GM19397 (cell line): ENCODE measurements at regions not wholly inside any gene's neighbourhood (a gene's known extent, or its start where the extent isn't known, plus 50 kb on each side); places are given as distances from the start of the nearest gene placed in this dataset.
A peak's percentile ranks its signal among the peaks of the same experiment; 100 is the strongest.
"Not testable (repeated sequence)": the region's sequence is repeated elsewhere in the genome, so short reads cannot be mapped to it uniquely, and the experiment has no call there.

Experiments used
- ATAC-seq: cut with Tn5 transposase; IDR thresholded peaks from one replicate; pipeline ENCODE4 v1.9.1; 2021; ENCODE audit warnings: mild to moderate bottlenecking, moderate library complexity; ENCODE audit not compliant: unreplicated experiment

DNA sequence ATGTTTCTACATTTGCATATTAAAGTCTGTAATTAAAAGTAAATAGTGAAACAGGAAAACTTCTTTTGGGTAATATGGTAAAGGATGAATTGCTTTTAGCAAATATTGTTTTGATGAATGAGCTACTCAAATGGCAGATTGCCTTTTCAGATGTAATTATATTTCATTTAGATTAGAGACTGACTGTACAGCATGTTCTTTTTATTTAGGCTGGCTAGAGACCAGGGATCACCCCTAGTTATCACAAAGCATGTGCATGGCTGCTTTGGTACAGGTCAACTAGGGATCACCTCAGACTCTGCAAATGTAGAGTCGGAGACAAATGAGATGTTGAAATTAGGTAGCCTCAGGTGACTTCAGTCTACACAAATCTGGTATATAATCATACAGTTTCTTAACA, 214.9 kb upstream of the SEMA6A start:
- ATAC-seq = no peak

DNA sequence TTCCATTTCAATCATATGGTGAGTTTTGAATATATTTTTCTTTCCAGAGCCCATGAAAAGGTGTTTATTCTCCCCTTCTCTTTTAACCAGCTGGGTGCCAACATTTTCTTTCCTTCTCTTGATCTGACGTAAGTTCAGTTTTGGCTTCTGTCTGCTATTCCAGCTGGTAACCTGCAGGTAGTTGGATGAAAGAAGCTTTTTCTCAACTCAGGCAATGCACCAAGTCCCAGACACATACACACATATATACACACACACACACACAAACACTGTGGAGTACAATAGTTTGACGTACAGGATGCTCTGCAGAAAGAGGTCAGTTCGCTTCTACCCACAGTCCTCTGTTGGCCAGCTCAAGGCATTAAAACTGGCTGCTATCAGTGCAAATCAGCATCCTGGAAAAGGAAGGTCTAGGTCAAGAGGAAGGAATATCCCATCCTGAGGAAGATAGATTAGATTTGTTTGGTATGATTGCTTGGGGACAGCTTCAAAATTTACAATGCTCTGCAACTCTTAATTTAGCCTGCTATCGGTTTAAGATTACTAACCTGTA, 214.3 kb upstream of the SEMA6A start:
- ATAC-seq = no peak

DNA sequence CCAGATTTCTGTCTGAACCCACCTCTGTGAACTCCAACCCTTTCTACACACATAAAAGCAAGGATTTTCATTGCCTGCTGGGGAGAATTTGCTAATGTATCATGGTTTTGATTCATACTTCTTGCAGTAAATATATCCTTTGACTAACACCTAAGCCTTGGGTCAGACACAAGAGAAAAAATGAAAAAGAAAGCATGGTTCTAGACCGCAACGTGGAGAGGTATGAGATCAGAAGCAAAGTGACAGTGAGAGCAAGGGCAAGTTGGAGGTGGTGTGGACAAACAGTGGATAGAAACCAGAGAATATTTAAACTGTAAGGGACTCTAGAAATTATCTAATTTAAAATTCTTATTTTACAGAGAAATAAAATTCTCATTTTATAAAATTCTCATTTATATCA, 212.9 kb upstream of the SEMA6A start:
- ATAC-seq = no peak

DNA sequence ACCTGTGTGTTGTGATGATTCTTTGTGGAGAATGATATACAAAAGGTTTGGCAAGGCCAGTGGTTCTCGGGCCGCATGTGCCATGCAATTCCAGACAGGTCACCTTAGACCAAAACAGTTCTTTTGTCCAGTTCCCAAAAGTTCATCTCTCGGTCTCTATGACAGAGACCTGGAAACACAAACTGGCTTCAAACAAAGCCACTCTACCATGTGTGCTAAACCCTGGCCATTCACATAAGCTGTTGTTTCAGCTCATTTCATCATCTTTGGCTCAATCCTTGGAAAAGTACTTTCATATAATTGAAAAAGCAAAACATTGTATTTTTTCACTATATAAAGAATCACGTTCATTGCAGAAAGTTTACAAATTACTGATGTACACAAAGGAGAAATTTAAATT, 210.5 kb upstream of the SEMA6A start:
- ATAC-seq = no peak

DNA sequence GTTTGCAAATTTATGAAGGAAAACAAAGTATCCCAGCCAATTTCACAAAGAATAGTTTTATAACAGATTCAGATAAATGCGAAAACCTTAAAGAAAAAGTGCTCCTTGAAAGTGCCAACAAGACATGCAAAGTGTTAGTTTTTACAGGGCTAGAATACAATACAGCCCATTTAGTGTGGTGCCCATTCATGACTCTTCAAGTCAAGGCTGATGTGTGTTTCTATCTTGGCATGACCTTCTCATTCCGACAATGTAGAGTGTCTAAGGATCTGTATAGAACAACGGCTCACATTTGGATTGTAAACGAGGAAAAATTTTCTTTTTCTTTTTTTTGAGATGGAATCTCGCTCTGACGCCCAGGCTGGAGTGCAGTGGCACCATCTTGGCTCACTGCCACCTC, 205.2 kb upstream of the SEMA6A start:
- ATAC-seq = no peak

DNA sequence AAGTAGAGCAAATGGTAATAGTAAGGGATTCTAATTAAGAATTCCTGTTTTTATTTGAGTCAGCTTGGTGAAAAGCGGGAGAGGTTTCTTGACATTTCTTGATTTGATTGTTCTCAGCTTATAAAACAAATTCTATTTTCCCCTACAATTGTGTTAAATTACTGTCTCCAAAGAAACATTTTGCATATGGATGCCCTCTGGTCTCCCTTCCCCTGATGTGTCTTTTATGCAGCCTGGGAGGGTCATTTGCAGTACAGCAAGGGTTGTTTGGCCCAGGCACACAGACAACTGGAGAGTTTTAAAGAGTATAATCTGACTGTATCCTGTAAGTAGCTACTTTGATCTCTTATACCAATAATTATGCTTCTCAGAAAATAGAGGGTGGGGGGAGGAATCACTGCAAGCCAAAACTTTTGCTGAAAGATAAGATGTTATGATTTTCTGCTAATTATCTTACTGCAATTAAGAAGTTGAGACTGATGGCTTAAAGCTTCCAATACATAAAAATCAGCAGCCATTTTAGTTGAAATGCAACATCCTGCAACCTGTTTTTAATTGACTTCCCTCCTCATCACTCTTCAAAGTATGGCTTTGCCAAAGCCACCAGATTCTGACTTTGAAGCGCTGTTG, 204.1 kb upstream of the SEMA6A start:
- no peak for ATAC-seq

DNA sequence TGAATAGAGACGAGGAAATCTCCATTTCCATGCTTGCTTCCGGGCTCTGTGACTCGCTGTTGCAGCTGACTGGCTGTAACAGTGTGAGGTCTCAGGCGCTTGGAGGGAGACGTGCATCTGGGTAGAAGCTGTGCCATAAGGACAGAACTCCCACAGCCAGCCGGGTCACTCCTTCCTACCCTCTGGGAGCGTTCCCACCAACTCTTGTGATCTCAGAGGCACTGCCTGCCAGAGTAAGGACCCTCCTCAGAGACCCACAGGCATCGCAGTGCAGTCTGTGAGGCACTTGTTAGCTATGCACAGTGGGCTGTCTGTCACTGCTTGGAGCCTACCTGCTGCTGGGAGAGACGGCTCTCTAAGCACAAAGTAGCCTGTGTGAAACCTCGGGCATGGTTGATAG, 203.4 kb upstream of the SEMA6A start:
- peak; percentile 67 for ATAC-seq

DNA sequence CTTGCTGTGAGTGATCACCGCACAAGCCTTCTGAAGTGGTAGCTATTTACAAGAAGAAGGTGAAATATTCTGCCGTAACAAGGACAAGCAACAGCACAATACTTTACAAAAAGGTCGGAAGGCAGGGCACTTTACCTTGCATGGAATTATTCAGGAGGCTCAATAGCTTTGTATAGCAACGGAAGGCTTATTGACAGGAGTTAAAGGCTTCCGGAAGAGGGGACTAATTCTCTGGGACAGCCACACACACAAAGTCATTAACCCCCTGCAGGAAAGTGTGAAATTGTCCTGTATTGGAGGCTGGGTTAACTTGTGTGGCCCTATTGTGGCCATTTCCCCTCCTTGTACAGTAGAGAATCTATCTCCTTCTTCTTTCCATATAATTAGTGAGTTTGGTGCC, 199.3 kb upstream of the SEMA6A start:
- no peak for ATAC-seq

DNA sequence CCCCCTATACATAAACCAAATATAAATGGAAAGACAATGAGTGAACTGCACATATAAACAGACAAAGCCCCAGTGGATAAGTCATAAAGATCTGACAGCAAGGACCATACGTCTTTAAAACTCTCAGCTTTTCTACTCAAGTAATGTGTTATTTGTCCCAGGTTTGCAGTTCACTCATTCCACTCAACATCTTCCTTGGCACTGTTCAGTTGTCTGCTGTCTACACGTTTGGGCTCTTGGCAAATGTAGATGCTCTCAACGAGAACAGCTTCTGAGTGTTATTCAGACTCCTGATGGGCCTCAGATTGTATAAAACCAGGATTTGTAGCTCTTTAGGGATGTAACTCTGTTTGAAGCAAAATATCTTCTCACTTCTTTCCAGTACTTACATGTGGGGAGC, 198.2 kb upstream of the SEMA6A start:
- ATAC-seq = no peak

DNA sequence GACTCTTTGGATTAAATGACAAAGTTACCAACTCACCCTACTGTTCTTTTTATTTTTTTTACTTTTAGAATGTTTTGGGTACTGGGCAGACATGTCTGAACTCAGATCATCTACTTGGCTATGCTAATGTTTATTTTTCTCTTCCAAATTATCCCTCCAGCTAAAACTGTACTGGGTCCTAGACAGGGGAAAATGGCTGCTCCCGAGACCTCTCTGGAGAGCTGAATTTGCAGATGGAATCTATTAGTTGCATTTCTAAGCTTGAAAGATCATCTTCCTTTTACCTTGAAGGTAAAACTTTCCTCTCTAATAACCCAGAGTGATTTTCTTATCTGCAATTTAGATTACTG, 197.5 kb upstream of the SEMA6A start:
- ATAC-seq = no peak

DNA sequence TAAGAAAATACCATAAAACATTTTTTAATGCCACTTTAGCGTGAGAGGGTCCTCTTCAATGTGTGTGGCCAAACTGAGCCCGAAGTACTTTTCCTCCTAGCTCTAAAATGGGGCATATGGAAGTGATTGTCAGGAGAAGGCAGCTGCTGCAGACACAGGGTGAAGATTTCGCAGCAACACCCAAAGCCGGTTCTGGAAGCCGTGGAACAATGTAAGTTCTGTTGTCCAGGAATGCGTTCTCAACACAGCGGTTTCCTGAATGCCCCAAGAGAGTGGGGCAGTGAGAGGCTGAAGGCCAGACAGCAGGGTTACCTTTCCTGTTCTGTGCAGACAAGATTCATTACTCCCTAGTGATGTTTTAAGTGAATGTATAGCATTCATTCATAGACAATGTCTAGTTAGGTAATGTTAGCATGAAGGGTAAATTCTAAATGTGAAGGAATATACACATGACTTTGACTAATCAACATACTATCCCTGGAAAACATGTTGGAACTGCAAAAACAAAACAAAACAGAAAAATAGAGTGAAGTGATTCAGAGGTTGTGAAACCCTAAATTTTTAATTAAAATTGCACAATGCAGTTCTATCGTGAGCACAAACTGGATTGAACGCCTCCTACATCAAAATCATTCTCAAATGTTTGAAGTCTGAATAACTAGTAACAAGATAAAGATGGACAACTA, 197.0 kb upstream of the SEMA6A start:
- ATAC-seq = no peak

DNA sequence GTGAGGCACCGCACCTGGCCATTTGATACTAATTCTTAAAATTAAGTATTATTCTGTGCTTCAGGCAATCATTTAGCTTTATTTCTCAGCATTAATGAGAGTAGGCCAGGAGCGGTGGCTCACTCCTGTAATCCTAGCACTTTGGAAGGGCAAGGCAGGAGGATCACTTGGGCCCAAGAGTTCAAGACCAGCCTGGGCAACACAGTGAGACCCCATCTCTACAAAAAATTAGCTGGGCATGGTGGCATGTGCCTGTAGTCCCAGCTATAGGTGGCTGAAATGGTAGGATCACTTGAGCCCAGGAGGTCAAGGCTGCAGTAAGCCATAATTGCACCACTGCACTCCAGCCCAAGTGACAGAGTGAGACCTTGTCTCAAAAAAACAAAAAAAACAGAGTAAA, 195.3 kb upstream of the SEMA6A start:
- not testable (repeated sequence) for ATAC-seq

DNA sequence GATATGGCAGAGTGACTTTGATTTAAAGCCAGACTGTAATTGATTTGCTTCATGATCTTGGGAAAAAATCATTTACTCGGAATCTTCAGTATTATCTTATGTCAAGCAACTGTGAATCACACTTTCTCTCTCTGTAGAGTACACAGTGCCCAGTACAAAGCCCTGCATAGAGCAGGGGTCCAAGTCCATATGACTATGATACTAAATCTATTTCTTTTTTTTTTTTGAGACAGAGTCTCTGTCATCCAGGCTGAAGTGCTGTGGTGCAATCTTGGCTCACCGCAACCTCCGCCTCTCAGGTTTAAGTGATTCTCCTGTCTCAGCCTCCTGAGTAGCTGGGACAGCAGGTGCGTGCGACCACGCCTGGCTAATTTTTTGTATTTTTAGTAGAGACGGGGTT, 194.8 kb upstream of the SEMA6A start:
- no peak for ATAC-seq

DNA sequence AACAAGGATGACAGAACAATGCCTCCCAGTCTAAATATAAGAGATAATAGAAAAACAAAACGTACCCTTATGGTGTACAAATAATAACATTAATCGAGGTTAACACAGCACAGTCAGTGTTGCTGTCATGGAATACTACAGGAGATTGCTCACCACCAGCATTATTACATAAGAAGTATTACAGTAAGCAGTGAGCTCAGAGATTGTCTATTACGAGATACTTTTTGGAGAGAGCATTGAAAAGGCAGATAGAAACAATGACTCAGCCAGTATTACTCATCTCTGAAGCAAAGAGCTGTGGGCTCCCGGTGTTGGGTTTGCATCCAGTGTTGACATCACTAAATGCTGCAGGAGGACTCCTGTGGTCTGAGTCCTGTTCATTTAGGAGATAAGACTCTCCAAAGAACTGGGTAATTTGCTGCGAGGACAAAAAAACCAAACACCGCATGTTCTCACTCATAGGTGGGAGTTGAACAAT, 191.9 kb upstream of the SEMA6A start:
- ATAC-seq = no peak

DNA sequence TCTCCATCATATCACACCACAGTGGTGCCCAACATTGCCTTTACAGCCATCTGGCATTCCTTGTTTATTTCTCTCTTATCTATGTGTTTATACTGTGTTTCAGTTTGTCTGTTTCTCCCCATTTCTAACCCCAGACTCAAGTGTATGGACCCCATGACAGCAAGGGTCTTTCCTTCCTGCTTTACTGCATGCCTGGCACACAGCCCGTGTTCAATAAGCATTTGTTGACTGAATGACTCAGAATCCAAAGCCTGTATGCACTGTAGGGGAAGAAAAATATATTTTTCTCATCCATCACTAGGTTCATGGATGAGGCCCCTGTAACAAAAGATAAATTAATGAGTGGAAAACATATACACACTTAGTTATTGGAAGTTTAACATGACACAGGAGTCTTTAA, 190.8 kb upstream of the SEMA6A start:
- no peak for ATAC-seq

DNA sequence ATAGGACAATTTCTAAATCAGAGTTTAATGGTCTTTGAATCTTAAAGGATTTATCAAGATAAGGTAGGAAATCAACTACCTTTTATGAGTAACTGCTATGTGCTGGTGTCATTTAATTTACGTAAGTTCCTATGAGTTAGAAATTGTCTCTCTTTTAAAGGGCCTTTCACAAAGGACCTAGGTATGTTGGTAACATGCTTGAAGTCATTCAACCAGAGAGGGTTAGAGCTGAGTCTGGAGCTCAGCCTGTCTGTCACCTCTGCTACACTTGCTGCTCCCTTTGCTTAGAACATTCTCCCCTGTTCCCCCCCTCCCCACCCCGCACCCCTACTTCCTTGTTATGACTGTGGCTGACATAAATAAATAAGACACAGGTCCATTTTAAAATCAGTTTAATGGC, 190.3 kb upstream of the SEMA6A start:
- no peak for ATAC-seq

DNA sequence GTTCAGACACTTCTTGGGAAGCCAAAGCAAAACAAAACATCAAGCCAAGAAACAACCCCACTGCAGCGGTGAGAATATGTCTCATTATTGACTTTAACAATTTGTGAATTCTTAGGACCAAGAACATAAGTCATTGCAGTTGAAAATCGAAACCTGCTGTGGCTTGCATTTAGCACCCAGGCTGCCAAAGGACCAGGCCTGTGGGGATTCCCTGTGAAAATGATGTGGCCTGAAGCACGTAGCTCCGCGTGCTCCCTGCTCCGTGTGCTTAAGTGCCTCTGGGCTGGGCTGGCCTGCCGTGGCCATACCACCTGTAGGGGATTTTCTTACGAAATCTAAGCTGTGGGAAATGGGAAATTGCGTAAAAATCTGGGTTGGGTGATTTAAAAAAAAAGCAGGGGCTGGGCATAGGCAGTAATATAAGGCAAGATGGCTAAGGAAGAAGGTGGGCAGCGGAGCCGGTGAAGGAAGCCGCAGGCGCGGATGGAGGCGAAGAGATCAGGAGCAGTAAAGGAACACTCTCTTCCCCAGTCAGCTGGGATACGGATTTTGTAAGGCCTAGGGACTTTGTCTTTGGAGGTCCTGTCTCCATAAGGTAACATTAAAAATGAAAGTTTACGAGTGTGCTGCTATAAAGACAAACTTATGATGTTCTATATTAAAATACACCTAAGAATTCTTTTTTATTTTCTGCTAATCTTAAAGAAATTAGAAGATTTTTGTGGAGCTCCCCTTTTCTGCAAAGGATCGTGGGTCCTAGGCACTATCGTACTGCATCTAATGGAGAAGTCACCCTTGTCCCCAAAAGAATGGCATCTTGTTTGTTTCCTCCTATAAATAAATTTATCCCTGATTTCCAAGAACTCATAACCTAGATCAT, 189.6 kb upstream of the SEMA6A start:
- peak; percentile 80 for ATAC-seq

DNA sequence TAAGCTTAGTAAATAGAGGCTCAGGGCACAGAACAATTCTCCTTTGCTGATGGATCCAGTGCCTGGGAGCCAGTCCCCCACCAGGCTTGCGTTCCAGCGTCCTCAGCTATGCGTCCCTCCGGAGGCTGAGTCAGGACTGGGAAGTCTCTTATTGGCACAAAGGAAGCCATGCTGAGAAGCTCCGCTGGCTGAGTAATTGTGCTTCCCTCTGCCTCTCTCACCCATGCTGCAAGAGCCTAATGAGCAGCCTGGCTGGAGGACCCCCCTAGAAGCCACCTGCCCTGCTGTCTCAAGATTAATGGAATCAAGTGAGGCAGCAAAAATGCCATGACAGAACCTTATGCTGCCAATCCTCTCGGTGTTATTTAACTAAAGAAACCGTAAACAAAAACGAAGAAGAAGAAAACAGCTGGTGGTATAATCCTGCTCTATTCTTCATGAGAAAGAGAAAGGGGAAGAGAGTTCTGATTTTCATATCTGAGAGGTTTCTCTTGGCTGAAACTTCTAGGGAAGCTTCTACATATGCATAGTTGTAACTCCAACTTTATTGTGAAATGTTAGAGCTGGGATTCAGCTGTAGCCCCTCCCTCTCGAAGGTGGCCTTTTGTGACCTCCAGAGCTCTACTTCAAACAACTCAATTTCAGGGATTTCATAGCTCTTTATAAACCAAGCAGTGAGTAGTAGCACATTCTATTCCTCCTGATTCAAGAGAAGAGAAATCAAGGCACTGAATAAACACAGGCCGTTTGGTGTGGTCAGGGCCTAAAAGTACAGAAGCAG, 185.4 kb upstream of the SEMA6A start:
- ATAC-seq = no peak

DNA sequence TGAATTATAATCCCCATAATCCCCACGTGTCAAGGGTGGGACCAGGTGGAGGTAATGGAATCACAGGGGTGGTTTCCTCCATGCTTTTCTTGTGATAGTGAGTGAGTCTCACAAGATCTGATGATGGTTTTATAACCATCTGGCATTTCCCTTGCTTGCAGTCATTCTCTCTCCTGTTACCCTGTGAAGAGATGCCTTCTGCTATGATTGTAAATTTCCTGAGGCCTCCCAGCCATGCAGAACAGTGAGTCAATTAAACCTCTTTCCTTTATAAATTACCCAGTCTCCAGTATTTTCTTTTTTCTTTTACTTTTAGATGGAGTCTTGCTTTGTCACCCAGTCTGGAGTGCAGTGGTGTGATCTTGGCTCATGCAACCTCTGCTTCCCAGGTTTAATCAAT, 182.7 kb upstream of the SEMA6A start:
- no peak for ATAC-seq

DNA sequence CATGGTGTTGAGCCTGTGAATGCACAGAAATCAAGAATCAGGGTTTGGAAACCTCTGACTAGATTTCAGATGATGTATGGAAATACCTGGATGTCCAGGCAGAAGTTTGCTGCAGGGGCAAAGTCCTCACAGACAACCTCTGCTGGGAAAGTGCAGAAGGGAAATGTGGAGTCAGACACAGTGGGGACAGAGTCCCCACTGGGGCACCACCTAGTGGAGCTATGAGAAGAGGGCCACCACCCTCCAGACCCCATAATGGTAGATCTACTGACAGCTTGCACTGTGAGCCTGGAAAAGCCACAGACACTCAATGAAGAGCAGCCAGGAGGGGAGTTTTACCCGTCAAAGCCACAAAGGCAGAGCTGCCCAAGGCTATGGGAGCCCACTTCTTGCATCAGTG, 181.9 kb upstream of the SEMA6A start:
- ATAC-seq = no peak

DNA sequence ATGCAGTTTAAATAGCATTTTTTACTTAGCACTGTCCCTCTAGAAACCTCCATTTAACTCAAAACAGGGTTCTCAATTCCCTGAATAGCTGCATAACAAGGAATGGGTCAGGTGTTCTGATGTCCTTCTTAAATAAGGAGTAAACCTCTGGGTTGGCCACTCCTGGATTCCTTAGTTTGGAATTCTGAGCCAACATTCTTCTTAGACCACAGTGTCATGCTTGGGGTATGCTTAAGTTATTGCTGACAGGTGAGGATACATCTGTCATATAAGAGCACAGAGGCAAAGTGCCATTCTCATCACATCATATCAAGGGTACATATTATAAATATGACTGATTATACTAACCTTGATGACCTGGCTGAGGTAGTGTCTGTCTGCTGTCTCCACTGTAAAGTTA, 179.9 kb upstream of the SEMA6A start:
- ATAC-seq = no peak
